ENCODE measurements at regions not wholly inside any gene's neighbourhood (a gene's known extent, or its start where the extent isn't known, plus 50 kb on each side); places are given as distances from the start of the nearest gene placed in this dataset.
"Not testable (repeated sequence)": the region's sequence is repeated elsewhere in the genome, so short reads cannot be mapped to it uniquely, and the experiment has no call there.

DNA sequence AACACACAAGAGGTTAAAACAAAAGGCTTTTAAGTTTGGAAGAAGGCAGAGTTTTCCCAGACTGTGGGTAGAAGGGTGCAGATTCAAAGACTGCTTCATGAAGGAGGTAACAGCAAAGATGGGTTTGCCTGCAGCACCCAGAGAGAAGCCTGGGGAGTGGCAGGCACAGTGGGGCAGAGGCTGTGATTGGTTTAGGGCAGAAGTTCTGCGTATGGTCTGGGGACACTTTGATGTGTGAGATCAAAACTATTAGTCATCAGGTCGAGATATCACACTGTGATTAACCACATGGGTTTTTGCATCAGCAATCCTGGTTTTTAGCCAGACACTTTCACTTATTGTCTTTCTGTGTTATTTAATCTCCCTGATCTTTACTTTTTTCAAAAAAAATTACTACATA is 188.8 kb upstream of the GLRA1 start:
- peak; percentile 90 for DNase-seq (ENCODE audit: low spot score)

DNA sequence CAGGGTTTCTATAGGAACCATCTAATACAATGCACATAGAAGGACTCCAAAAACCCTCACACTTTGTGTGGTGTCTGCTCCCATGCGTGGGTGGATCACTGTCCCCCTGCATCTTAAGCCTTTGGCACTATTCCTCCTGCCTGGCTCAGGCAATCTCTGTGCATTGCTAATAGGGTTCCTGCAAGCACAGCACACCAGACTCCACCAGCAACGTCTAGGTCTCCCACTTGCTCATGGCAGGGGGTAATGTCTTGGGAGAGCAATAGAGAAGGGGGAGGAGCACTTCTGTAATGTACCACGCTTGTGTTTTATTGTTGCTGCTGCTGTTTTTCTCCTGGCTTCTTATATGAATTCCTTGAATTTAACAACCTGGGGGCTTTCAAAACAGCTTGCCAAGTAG is 182.6 kb upstream of the GLRA1 start:
- DNase-seq (ENCODE audit: low spot score) = no peak

DNA sequence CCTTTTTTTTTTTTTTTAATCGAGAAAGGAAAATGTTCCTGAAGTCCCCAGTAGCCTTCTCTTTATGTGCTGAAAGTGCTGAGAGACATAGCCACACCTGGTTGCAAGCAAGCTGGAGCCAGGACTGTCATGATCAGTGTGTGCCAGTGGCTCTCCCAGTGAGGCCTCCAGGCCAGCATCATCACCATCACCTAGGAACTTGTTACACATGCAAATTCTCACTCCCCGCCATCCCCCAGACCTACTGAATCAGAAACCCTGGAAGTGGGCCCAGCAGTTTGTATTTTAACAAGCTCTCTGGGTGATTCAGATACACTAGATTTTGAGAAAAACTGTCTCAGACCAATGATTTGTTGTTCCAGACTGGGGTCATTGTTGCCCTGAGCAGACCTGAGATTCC is 181.9 kb upstream of the GLRA1 start:
- no peak for DNase-seq (ENCODE audit: low spot score)

DNA sequence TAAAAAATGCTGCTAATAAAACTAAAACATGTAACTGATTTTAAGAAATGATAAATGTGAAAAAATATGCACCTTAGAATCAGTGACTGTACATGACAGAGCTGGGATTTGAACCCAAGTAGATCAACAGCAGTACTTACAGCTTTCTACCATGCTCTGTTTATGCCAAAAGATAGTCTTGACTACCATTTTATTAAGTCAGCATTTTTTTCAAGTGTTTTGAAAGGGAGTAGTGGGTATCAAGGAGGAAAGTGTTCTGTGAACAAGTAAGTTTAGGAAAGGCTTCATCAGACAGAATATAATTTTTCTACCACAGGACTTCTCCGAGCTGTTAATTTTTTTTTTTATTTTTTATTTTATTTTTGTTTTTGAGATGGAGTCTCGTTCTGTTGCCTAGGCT is 180.4 kb upstream of the GLRA1 start:
- no peak for DNase-seq (ENCODE audit: low spot score)

DNA sequence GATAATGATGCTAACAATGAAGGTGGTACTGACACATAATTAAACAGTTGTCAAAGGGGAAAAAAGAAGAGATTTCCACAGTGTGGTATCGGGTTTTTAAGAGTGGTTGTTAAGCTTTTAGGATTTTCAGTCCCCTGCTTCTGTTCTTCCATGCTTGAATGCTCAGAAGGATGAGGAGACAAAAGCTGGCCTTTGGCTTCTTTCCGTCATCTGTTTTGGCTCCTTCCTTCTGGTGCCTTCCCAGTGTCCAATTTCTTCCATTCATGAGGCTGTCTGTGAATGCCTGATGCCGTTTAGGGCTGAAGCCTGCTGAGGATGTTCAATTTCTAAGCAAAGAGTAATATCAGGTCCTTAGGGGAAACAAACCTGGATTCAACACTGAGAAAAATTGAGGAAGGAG is 179.6 kb upstream of the GLRA1 start:
- DNase-seq (ENCODE audit: low spot score) = no peak

DNA sequence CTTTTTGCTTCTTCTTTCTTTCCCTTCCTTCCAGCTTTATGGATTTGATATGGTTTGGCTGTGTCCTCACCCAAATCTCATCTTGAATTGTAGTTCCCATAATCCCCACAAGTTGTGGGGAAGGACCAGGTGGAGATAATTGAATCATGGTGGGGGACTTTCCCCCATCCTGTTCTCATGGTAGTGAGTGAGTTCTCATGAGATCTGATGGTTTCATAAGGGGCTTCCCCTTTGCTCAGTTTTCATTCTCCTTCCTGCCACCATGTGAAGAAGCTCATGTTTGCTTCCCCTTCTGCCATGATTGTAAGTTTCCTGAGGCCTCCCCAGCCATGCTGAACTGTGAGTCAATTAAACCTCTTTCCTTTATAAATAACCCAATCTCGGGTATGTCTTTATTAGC is 178.3 kb upstream of the GLRA1 start:
- DNase-seq (ENCODE audit: low spot score) = not testable (repeated sequence)

DNA sequence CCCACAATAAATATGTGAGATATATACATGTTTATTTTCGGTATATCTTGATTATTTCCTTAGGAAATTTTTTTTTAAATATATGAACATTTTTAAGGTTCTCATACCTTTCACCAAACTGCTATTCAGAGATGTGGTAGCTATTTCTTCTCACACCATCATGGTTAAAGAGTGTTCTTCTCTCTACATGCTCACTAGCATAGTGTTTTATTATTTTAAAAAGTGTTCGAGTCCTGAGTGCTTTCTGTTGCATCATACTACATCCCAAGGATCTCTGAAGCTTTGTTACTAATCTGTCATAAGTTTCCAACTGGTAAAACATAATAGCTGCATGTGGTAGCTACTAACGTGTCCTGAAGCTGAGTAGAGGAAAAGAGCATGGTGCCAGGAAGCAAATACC is 177.4 kb upstream of the GLRA1 start:
- DNase-seq (ENCODE audit: low spot score) = no peak

DNA sequence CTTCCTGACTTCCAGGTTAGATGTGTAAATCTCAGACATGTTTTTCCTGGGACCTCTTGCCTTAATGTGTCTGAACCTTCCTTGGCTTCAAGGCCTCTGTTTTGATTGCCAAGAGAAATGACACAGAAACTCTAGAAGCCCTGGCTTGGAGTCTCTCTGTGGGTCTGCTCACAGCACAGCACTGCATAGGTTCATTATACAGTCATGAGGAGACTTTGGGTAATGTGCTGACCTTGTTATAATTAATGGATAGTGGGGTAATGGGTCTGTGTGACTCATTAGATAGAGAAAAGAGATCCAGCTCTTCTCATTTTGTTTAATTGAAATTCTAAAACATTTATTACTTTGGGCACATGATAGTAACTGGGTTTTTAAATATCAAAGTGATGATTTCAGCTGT is 175.8 kb upstream of the GLRA1 start:
- DNase-seq (ENCODE audit: low spot score) = no peak

DNA sequence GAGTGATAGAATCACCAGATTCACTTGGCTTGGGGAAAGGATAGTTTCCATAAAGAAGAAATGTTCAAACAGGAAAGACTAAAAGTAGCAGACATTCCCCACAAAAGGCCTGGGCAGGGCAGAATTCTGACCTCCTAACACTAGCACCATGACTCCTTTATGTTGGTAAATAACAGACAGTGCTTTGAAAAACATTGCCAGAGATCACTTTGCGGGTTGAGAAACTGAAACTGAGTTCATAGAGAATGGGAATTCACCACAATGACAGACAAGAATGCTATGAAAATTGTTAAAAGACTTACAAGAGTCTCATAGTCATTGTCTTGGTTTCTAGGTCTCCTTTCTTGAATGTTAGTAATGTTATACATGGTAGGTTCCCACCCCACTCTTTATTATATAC is 172.5 kb upstream of the GLRA1 start:
- DNase-seq (ENCODE audit: low spot score) = no peak

DNA sequence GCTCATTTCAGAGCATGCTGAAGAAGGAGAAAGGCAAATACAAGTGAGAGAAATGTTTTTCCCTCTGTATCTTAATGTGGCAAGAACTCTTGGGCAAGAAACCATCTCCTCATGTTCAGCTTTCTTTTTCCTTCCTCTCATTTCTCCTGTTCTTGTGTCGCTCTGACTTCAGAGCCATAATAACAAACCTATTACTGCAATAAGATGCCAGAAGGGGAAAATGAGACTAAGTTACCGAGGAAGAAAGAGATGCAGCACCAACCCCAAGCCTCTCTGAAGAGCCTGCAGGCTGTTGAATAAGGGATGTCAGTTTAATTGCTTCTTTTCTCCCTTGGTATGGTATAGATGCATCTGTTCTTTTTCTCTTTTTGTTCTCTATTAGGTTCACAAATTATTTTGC is 170.1 kb upstream of the GLRA1 start:
- DNase-seq (ENCODE audit: low spot score) = no peak

DNA sequence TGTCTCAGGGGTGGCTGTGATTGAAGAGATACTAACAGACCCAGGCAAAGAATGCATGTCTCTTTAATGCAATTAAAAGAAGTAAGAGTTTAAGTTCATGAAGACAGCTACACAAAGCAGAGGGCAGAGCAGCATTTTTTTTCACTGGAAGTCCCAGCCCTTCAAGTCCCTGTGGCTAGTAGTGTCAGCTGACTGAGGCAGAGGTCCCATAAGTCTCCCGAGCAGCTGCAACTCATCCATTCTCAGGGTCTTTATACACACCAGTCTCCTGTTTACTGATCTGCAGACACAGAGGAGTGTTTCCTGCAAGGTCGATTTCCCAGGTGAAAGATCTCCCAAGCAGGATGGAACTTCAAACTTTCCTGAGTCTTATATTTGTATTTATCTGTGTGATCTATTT is 169.4 kb upstream of the GLRA1 start:
- no peak for DNase-seq (ENCODE audit: low spot score)

DNA sequence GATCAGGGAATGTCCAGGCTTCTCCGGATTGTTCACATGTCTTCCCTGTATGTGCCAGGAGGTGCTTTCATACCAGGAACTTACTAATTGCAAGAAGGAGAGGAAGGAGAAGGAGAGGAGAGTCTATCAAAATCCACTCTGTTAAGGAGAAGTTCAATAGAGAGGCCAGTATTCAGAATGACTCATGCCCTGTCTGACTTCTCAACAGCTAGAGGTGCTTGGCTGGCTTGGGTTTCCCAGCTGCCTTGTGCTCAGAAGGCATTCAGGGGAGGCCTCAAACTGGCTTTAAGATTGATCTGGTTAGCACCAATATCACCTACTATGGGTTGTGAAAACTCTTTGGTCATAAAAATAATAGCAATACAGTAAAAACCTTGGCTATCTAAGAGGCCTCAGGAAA is 167.9 kb upstream of the GLRA1 start:
- DNase-seq (ENCODE audit: low spot score) = no peak

DNA sequence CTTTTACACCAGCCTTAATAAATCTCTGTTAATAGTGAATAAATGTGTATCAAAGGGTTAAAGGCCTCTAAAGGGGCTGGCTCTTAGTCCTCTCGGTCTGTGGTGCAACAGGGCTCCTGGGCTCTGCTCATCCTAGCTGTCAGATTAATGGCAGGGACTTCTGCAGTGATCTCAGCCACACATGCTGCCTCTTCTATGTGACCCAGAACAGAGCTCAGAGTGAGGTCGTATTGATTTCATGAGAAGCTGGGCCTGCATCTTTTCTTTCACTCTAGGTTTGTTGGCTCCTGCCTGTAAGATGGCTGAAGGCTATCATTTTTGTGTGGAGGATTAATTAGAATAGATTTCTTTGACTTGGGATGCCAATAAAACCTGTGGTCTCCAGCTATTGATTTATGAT is 165.0 kb upstream of the GLRA1 start:
- no peak for DNase-seq (ENCODE audit: low spot score)

DNA sequence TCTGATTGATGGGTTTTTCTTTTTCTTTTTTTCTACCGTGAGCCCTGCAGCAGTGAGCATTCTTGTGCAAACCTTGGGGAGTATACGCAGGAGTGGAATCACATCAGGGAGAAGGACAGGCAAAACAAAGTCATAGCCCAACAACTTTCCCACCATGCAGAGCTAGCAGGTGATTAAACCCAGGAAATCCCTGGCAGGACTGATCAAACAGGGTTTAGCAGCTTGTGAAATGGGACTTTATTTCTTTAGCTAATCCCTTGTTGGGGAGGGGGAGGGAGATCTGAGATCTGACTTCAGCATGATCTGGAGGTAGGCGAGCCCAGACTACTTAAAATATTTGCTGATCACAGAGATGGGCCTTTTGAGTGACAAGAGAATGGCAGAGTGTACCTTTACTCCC is 162.0 kb upstream of the GLRA1 start:
- DNase-seq (ENCODE audit: low spot score) = no peak

DNA sequence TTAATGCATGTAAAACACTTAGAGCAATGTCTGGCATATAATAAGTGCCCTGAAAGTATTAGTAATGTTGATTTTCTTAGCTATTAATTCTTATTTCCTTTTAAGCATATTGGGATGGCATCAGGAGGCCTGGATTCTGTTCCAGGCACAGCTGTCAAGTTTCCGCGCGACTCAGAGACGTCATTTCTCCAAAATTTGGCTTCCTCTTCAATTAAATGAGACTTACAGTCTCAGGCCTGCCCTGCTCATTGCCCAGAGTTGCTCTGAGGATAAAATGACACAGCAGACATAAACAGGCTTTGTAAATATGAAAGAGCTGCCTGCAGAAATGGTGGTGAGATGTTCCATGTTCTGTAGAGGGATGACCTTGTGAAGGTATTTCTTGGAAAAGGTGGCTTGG is 159.8 kb upstream of the GLRA1 start:
- DNase-seq (ENCODE audit: low spot score) = no peak

DNA sequence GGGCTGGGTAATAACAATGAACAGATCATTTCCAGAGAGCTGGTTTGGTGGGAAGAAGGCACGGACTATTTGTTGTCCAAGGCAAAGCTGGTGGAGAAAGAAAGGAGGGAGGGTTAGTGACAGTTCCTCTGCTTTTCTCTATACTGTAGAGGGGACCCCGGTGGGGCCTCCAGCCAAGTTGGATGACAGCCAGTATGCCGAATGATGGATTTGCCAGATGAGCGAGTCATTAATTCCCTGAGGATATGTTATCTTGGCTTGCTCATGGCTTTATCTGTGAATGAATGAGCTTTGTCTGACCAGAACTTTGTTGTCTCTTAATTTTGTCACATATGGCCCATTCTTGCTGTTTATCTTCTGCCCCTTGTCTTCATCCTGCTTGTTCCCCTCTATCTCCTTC is 158.6 kb upstream of the GLRA1 start:
- no peak for DNase-seq (ENCODE audit: low spot score)

DNA sequence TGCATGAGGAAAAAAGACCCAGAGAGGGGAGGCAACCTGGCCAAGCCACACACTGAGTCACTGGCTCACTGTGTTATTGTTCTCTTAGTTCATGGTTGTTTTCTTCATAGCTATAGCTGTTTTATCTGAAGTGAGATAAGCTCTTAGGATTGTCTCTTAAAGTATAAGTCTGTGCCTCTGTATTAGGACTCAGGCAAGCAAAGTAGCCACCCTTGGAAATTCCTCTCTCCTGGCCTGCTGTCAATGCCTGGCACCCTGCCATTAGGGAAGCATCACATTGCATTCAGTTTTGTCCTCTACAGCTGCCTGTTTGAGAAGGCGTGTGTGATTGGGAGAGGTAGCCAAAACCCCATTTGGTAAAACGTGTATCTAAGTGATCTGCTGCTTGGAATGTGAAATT is 147.4 kb upstream of the GLRA1 start:
- no peak for DNase-seq (ENCODE audit: low spot score)

DNA sequence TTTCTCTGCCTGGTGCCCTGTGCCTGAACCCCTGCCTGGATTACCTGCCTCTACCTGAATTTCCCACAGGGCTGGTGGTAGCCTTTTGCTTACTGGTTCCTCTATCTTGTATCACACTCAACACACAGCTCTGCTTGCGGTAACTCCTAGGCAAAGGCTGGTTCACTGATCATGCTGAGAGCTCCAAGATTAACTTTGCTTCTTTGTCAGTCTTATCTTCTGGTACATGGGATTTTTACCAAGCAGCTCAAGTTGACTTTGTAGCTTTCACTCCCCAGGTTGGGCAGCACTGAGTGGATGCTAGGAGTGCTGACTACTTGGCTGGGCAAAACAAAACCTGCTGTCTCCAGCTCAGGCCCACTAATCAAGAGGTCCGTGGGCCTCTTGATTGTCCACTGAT is 145.9 kb upstream of the GLRA1 start:
- no peak for DNase-seq (ENCODE audit: low spot score)

DNA sequence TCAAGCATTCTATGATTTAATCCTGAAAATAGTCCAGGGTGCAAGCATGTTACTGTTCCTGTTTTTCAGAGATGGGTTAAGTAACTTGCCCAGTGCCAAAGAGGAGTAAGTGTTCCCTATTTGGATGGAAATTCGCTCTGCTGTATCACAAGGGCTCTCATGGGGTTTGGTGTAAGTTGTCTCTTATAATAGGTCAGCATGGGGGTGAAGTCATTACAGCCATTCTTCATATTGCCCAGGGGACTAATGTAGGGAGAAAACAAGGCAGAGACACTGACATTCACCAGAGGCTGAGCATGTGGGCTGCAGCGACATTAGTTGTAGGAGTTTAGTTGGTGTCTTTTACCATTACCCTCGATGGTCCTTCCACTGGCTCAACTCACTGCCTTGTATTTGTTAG is 142.1 kb upstream of the GLRA1 start:
- no peak for DNase-seq (ENCODE audit: low spot score)

DNA sequence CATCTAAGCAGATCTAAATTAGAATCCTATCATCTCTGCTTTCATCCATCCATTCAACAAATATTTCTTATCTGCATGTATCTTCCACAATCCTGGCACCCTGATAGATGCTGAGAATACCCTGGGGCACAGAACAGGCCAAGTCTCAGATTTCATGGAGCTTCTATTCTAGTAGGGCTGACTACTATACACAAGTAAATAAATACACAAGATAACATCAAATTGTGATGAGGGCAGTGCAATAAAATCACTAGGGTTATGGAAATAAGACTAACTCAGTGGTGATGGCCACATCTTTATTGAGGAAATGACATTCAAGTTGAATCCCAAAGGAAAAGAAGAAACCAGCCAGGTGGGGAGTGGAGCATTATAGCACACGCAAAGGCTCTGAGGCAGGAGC is 138.4 kb upstream of the GLRA1 start:
- no peak for DNase-seq (ENCODE audit: low spot score)

DNA sequence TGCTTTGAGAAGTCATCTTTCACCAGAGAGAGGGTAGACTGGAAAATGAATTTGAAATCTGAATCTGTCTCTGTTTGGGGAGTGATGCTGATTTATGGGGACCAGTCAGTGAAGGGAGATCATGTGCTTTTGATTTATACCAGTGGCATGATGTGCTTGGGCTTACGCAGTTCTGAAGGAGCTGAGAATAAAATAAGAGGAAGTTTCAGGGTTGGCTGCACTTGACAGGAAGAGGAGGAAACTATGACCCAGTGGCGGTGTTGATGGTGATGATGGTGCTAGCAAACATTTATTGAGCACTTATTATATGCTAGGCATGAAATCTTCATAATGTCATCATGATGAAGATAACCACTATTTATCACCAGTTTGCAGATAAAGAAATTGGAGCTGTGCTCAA is 136.4 kb upstream of the GLRA1 start:
- DNase-seq (ENCODE audit: low spot score) = no peak

DNA sequence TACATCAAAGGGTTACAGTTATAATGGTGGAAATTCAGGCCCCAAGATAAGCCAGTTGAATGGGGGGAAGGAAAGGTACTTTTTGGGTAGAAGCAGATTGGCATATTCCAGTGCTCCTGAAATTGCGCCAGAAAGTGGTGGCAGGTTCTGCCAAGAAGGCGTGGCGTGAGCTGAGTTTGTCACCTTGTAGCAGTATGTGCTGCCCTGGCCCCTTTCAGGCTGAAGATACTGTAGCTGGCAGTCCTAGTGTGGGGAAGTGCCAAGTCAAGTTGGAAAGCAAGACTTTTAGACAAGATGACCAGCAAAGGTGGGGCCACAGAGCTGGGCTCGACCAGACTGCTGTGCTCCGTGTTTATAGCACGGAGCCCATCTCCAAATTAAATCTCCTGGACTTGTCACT is 133.6 kb upstream of the GLRA1 start:
- no peak for DNase-seq (ENCODE audit: low spot score)

DNA sequence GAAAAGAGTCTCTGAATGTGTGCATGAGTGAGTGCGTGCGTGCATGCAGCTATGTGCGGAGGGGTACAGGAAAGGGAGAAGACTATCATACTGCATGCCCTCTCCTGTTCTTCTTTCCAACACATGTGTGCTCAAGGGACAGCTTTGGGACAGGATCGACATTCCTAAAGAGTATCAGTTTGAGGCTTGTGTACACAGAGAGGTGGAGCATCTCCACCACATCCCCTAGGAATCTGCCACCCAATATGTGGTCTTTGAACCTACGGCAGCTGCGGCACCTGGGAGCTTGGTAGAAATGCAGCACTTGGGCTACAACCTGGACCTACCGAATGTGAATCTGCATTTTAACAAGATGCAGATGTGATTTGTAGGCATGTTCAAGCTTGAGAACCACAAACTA is 132.3 kb upstream of the GLRA1 start:
- no peak for DNase-seq (ENCODE audit: low spot score)

DNA sequence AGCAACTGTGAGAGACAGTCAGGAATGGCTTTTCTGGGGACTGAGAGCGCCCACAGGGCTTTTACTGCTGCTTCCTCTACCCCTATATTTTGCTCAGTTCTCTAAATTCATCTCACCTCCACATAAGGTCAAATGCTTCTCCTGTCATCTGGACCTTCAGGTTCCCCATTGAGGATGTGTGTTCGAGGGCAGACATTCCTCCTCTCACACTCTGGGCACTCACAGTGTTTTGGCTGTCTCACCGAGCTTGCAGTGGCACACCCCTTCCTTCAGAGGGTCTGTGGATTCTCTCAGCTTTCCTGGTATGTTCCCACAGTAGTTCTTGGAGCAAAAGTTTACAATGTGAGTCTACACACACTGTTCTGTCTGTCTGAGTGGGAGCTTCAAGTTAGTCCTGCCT is 127.8 kb upstream of the GLRA1 start:
- DNase-seq (ENCODE audit: low spot score) = no peak
